Keratinocyte (primary cell): ENCODE measurements at regions not wholly inside any gene's neighbourhood (a gene's known extent, or its start where the extent isn't known, plus 50 kb on each side); places are given as distances from the start of the nearest gene placed in this dataset.

Source experiments
- DNase-seq: peaks from one replicate; pipeline ENCODE4 v3.0.0-alpha.2; 2011; ENCODE audit warnings: low read depth, missing footprints, low spot score
- FAIRE-seq: peaks from 2 replicates; lab custom pipeline; 2011; peaks lifted over from hg19 to GRCh38; lab: Jason Lieb, UNC
- H2AFZ ChIP-seq: 2 replicates; pipeline ENCODE4 v1.6.0; 2012; ENCODE audit warnings: low read length, control low read depth, inconsistent platforms; ENCODE audit not compliant: control insufficient read depth
- H3K27ac ChIP-seq: 2 replicates; pipeline ENCODE4 v1.5.1; 2011; ENCODE audit warnings: low read length; ENCODE audit not compliant: control insufficient read depth, insufficient read depth
- H3K27me3 ChIP-seq: 3 replicates; pipeline ENCODE4 v1.6.0; 2011; ENCODE audit warnings: low read length; ENCODE audit not compliant: control insufficient read depth, insufficient read depth; ENCODE audit errors: extremely low read depth
- H3K36me3 ChIP-seq, 2 experiments: 2 replicates in 1 of 2; 3 replicates in 1 of 2; pipeline ENCODE4 v1.5.1; 2011; ENCODE audit warnings: low read length in 2 of 2, mild to moderate bottlenecking in 1 of 2; ENCODE audit not compliant: control insufficient read depth in 2 of 2, insufficient read depth in 2 of 2; ENCODE audit errors: extremely low read depth in 1 of 2
- H3K4me1 ChIP-seq: 3 replicates; pipeline ENCODE4 v1.5.1; 2011; ENCODE audit warnings: low read length; ENCODE audit not compliant: control insufficient read depth, insufficient read depth; ENCODE audit errors: extremely low read depth
- H3K4me2 ChIP-seq: 3 replicates; pipeline ENCODE4 v1.6.0; 2011; ENCODE audit warnings: low read depth, low read length; ENCODE audit not compliant: control insufficient read depth, insufficient read depth; ENCODE audit errors: extremely low read depth
- H3K4me3 ChIP-seq, 3 experiments: fragments of 200-600 bp in 1 of 3; sonication (generic) in 1 of 3; 2 replicates in 2 of 3; 3 replicates in 1 of 3; pipeline ENCODE4 v1.5.1; 2011 to 2016; ENCODE audit warnings: low read length in 3 of 3, mild to moderate bottlenecking in 3 of 3, control low read depth in 2 of 3, inconsistent platforms in 1 of 3, low read depth in 1 of 3, mixed read lengths in 1 of 3, mixed run types in 1 of 3, moderate library complexity in 1 of 3; ENCODE audit not compliant: control insufficient read depth in 2 of 3, insufficient read depth in 2 of 3; ENCODE audit errors: extremely low read depth in 1 of 3
- H3K79me2 ChIP-seq: 2 replicates; pipeline ENCODE4 v1.6.0; 2012; ENCODE audit warnings: low read length; ENCODE audit not compliant: control insufficient read depth, insufficient read depth
- H3K9ac ChIP-seq: 3 replicates; pipeline ENCODE4 v1.6.0; 2011; ENCODE audit warnings: low read length; ENCODE audit not compliant: control insufficient read depth, insufficient read depth; ENCODE audit errors: extremely low read depth
- H3K9me1 ChIP-seq: 3 replicates; pipeline ENCODE4 v1.6.0; 2011; ENCODE audit warnings: low read length; ENCODE audit not compliant: control insufficient read depth, insufficient read depth; ENCODE audit errors: extremely low read depth
- H3K9me3 ChIP-seq: 2 replicates; pipeline ENCODE4 v1.5.1; 2012; ENCODE audit warnings: low read depth, low read length; ENCODE audit not compliant: control insufficient read depth
- H4K20me1 ChIP-seq: 3 replicates; pipeline ENCODE4 v1.6.0; 2011; ENCODE audit warnings: low read length; ENCODE audit not compliant: control insufficient read depth, insufficient read depth; ENCODE audit errors: extremely low read depth
- CTCF ChIP-seq, 3 experiments: IDR thresholded peaks in 1 of 3; conservative IDR thresholded peaks in 1 of 3; optimal IDR thresholded peaks in 1 of 3; 2 replicates in 2 of 3; 3 replicates in 1 of 3; pipeline versions ENCODE3 to v1.5.1; 2011; ENCODE audit warnings: low read length in 3 of 3, mild to moderate bottlenecking in 3 of 3, moderate library complexity in 2 of 3, control low read depth in 1 of 3, inconsistent platforms in 1 of 3; ENCODE audit not compliant: insufficient read depth in 2 of 3; ENCODE audit errors: extremely low read depth in 1 of 3
- EZH2 ChIP-seq: IDR thresholded peaks from one replicate; pipeline ENCODE4 v1.6.1; 2012; ENCODE audit warnings: inconsistent platforms, mild to moderate bottlenecking, low read length, moderate library complexity
- dilution Hi-C: fragments of 300-500 bp; cut with MboI; formaldehyde crosslinking; loops from one replicate; pipeline ENCODE4 v1.7.0; 2020; ENCODE audit warnings: low sequenced_read_pairs; ENCODE audit not compliant: extremely low pct_ligation_motif_present

DNA sequence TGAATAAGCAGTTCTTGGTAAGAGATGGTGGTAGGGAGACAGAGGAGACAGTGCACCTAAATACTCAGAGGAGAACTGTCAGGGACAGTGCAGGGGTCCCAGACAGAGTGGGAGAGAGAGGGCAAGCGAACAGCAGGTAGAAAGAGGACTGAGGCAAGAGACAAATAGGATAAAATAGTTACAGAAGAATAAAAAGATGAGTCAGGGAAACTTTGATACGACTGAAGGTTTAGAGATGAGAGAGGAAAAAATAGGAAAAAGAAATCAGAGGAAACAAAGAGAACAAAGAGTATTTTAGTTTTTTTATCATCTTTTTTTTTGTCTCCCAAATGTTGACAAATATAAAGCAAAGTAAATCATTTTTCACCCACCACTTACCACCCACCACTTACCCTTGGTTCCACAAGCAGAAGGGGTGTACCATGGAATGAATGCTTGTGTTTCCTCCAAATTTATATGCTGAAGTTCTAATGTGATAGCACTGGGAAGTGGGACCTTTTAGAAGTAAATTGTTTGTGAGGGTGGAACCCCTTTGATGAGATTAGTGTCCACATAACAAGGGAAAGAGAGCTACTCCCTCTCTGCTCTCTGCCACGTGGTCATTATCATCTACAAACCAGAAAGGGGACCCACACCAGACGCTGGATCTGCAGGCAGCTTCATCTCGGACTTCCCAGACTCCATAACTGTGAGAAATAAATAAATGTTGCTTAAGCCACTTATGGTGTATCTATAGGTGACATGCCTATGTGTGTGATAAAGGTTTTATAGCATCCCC is 292.1 kb downstream of the BTG1 start:
- no peak for FAIRE-seq
- no peaks in the 10 kb centered on the region for H4K20me1 ChIP-seq
- DNase-seq: no peak
- no peak overlapping the region for H3K4me2 ChIP-seq
- TF ChIP-seq EZH2 (no peak), CTCF (optimal IDR thresholded peaks at IDR 0.05 in 1 of 3, IDR thresholded peaks at IDR 0.05 in 1 of 3, conservative IDR thresholded peaks at IDR 0.05 in 1 of 3; ENCODE audit: extremely low read depth in 1 of 3, insufficient read depth in 2 of 3, low read length in 3 of 3) (no peak)
- no peak overlapping the region for H3K27ac ChIP-seq
- no peaks in the 10 kb centered on the region for H3K27me3 ChIP-seq
- dilution Hi-C loops: no loop called here
- H3K9ac ChIP-seq: no peak overlapping the region
- H3K4me3 ChIP-seq: no peak overlapping the region
- no peaks in the 10 kb centered on the region for H3K36me3 ChIP-seq
- no peaks in the 10 kb centered on the region for H3K79me2 ChIP-seq
- H3K9me1 ChIP-seq: no peaks in the 10 kb centered on the region
- no peaks in the 10 kb centered on the region for H3K4me1 ChIP-seq
- H2AFZ ChIP-seq: no peak overlapping the region
- no peaks in the 10 kb centered on the region for H3K9me3 ChIP-seq

- Histone ChIP-seq H3K4me1 (no peaks in the 10 kb centered on the region), H4K20me1 (no peaks in the 10 kb centered on the region), H3K36me3 (no peaks in the 10 kb centered on the region), H3K4me2 (no peak overlapping the region), H3K9me1 (no peaks in the 10 kb centered on the region), H3K27ac (no peak overlapping the region), H3K27me3 (no peaks in the 10 kb centered on the region), H3K9me3 (no peaks in the 10 kb centered on the region), H2AFZ (no peak overlapping the region), H3K4me3 (no peak overlapping the region), H3K9ac (no peak overlapping the region), H3K79me2 (no peaks in the 10 kb centered on the region)
- FAIRE-seq: no peak
- dilution Hi-C loops: no loop called here
- TF ChIP-seq CTCF (optimal IDR thresholded peaks at IDR 0.05 in 1 of 3, IDR thresholded peaks at IDR 0.05 in 1 of 3, conservative IDR thresholded peaks at IDR 0.05 in 1 of 3; ENCODE audit: extremely low read depth in 1 of 3, insufficient read depth in 2 of 3, low read length in 3 of 3) (no peak), EZH2 (no peak)
- DNase-seq: no peak
Observed at GRCh38 chr12:91852634-91853033, 293.0 kb downstream of the BTG1 start.
